NB4 (cell line): ENCODE measurements at regions not wholly inside any gene's neighbourhood (a gene's known extent, or its start where the extent isn't known, plus 50 kb on each side); places are given as distances from the start of the nearest gene placed in this dataset.

ENCODE experiments used
- DNase-seq: peaks from one replicate; pipeline ENCODE4 v3.0.0; 2010; ENCODE audit warnings: low read depth
- H3K4me3 ChIP-seq: one replicate; pipeline ENCODE4 v1.5.1; 2011; ENCODE audit warnings: mild to moderate bottlenecking, low read depth, low read length, moderate library complexity
- CTCF ChIP-seq: IDR thresholded peaks from one replicate; pipeline ENCODE4 v1.5.1; 2012; ENCODE audit warnings: low read depth, low read length
- MAX ChIP-seq: IDR thresholded peaks from 2 replicates; pipeline ENCODE4 v1.6.1; 2011; ENCODE audit warnings: low read depth, low read length
- MYC ChIP-seq: IDR thresholded peaks from 2 replicates; pipeline ENCODE4 v1.6.1; 2011; ENCODE audit warnings: low read depth, low read length
- POLR2A ChIP-seq: IDR thresholded peaks from 2 replicates; pipeline ENCODE4 v1.6.1; 2011; ENCODE audit warnings: mild to moderate bottlenecking; ENCODE audit not compliant: insufficient read length; ENCODE audit errors: extremely low read depth

- no peak overlapping the region for H3K4me3 ChIP-seq
- no peak for DNase-seq
- TF ChIP-seq CTCF: no peak
- TF ChIP-seq MAX: no peak
- TF ChIP-seq MYC: no peak
- TF ChIP-seq POLR2A: no peak
Observed at GRCh38 chr12:60345442-60345841, 749.6 kb downstream of the SLC16A7 start.

- H3K4me3 ChIP-seq: no peak overlapping the region
- DNase-seq: no peak
- TF ChIP-seq POLR2A (no peak), MAX (no peak), CTCF (no peak), MYC (no peak)
Observed at GRCh38 chr12:60349232-60349978, 753.6 kb downstream of the SLC16A7 start.

- H3K4me3 ChIP-seq: no peak overlapping the region
- DNase-seq: no peak
- TF ChIP-seq MYC (no peak), MAX (no peak)
Observed at GRCh38 chr12:60387356-60387755, 791.5 kb downstream of the SLC16A7 start.

- H3K4me3 ChIP-seq: no peak overlapping the region
- no peak for DNase-seq
- TF ChIP-seq MYC: no peak
- TF ChIP-seq POLR2A: no peak
- TF ChIP-seq CTCF: no peak
- no peak for TF ChIP-seq MAX
Observed at GRCh38 chr12:60391051-60391450, 795.2 kb downstream of the SLC16A7 start.

GRCh38 chr12:60391791-60392190 is 796.0 kb downstream of the SLC16A7 start:
- DNase-seq: no peak
- TF ChIP-seq MYC (no peak), CTCF (no peak), POLR2A (no peak), MAX (no peak)
- no peak overlapping the region for H3K4me3 ChIP-seq

GRCh38 chr12:60393093-60393492 is 797.3 kb downstream of the SLC16A7 start:
- no peak for TF ChIP-seq MYC
- TF ChIP-seq CTCF: no peak
- no peak for TF ChIP-seq POLR2A
- no peak for TF ChIP-seq MAX
- H3K4me3 ChIP-seq: no peak overlapping the region
- DNase-seq: no peak
